ENCODE measurements at regions not wholly inside any gene's neighbourhood (a gene's known extent, or its start where the extent isn't known, plus 50 kb on each side); places are given as distances from the start of the nearest gene placed in this dataset.
"Not testable (repeated sequence)": the region's sequence is repeated elsewhere in the genome, so short reads cannot be mapped to it uniquely, and the experiment has no call there.

DNA sequence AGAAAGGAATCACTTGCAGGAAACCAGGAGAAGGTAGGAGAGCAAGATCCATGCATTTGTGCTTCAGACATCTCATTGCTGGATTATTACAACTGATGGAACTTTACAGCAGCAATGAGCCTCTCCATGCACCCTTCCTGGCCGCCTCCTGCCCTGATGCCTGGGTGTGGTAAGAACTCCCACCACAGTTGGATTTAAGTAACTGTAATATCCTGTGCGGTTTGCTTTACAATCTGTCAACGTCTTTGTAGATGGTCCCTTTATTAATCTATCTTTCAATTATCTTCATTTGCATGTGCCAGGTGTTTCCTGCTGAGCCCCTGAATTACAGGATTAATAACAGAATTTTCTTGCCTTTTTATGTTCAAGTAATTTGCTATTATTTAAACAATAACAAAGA, 1300.5 kb upstream of the TMEM132C start:
- TF ChIP-seq, protein P1, sequence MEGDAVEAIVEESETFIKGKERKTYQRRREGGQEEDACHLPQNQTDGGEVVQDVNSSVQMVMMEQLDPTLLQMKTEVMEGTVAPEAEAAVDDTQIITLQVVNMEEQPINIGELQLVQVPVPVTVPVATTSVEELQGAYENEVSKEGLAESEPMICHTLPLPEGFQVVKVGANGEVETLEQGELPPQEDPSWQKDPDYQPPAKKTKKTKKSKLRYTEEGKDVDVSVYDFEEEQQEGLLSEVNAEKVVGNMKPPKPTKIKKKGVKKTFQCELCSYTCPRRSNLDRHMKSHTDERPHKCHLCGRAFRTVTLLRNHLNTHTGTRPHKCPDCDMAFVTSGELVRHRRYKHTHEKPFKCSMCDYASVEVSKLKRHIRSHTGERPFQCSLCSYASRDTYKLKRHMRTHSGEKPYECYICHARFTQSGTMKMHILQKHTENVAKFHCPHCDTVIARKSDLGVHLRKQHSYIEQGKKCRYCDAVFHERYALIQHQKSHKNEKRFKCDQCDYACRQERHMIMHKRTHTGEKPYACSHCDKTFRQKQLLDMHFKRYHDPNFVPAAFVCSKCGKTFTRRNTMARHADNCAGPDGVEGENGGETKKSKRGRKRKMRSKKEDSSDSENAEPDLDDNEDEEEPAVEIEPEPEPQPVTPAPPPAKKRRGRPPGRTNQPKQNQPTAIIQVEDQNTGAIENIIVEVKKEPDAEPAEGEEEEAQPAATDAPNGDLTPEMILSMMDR (IDR thresholded peaks at IDR 0.05; ENCODE audit: control insufficient read depth, insufficient read depth, low read depth, low read length, missing control alignments): no peak
- H3K4me3 ChIP-seq (ENCODE audit: control insufficient read depth, low read depth, low read length): no peak overlapping the region
- DNase-seq (ENCODE audit: low read depth): no peak

DNA sequence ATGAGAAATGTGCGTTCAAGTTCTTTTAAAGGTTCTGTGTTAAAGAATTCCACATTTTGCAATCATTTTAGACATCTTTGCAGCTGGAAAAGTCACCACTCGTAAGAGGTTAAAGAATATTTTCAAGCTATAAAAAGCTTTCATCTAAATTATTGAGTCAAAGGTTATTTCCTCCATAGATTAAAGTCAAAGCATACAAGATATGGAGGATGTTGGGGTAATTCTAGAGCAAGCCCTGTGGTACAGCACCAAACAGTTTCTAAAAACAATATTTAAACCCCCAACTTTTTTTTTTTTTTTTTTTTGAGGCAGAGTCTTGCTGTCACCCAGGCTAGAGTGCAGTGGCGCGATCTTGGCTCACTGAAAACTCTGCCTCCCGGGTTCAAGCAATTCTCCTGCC, 1299.8 kb upstream of the TMEM132C start:
- no peak for DNase-seq (ENCODE audit: low read depth)
- H3K4me3 ChIP-seq (ENCODE audit: control insufficient read depth, low read depth, low read length): no peak overlapping the region
- TF ChIP-seq, protein P1 (IDR thresholded peaks at IDR 0.05; ENCODE audit: control insufficient read depth, insufficient read depth, low read depth, low read length, missing control alignments): no peak

DNA sequence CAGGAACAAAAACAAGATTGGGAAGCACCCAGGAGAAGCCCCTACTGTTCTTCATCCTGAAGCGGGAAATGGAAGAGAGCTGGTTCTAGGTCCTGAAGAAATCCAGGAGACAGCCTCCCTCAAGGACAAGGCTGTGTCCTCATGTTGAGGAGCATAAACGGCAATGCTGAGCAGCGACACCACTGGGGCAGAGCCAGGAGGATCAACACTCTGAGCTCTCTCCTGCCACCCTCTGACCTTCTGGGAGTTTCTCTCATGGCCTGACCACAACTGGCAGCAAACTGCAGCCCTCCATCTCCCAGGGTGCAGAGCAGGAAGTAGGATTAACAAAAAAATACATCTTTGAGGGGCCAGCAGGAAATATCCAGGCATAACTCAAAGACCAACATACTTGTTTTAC, 1292.2 kb upstream of the TMEM132C start:
- TF ChIP-seq, protein P1 (IDR thresholded peaks at IDR 0.05; ENCODE audit: control insufficient read depth, insufficient read depth, low read depth, low read length, missing control alignments): no peak

DNA sequence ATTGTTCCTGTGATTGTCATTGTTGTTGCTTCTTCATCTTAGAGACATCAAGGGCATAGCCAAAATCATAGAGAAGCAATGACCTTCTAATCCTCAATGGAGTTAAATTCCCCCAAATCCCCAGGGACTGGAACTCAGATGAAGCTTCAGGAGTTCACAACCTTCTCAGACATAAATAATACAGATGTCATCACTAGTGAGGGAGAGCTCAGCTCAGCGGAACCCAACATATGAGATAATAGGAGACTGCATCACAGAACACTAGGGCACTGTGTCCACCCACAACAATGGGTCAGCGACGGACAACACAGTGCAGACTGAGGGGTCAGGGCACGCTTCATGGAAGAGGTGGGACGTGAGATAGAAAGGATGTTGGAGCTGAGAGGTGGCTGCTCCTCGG, 1290.4 kb upstream of the TMEM132C start:
- TF ChIP-seq, protein P1 (IDR thresholded peaks at IDR 0.05; ENCODE audit: control insufficient read depth, insufficient read depth, low read depth, low read length, missing control alignments): no peak
- no peak for DNase-seq (ENCODE audit: low read depth)
- H3K4me3 ChIP-seq (ENCODE audit: control insufficient read depth, low read depth, low read length): no peak overlapping the region

More for the DNA sequence above, 1292.2 kb upstream of the TMEM132C start:
- no peak overlapping the region for H3K4me3 ChIP-seq (ENCODE audit: control insufficient read depth, low read depth, low read length)
- no peak for DNase-seq (ENCODE audit: low read depth)

DNA sequence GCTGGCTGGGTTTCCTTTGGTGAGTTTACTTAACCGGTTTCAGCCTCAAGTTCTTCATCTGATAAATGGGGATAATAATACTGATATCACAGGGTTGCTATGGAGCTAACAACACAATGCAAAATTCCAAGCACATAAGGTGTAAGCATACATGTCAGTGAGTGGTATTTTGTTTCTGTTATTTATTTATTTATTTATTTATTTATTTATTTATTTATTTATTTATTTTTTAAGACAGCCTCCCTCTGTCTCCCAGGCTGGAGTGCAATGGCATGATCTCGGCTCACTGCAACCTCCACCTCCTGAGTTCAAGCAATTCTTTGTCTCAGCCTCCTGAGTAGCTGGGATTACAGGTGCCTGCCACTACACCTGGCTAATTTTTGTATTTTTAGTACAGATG, 1287.4 kb upstream of the TMEM132C start:
- H3K4me3 ChIP-seq (ENCODE audit: control insufficient read depth, low read depth, low read length); DNase-seq (ENCODE audit: low read depth): not testable (repeated sequence)

DNA sequence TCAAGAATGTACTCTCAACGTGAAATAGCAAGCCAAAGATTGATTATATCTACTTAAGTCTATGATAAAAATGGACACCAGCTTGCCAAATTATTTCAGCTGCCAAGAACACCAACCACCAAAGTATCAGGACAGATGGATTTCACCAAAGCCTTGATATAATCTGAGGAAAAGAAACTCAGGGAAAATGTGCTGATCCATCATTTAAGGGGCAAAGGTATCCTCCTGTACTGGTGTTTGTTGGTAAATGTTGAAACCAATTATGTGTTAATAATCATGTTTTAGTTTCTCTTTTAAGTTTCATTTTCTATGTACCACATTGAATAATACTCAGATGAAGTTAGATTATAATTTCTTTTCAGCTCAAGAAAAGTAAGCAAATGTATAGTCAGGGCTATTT, 1284.3 kb upstream of the TMEM132C start:
- TF ChIP-seq, protein P1 (IDR thresholded peaks at IDR 0.05; ENCODE audit: control insufficient read depth, insufficient read depth, low read depth, low read length, missing control alignments): no peak
- DNase-seq (ENCODE audit: low read depth): no peak

DNA sequence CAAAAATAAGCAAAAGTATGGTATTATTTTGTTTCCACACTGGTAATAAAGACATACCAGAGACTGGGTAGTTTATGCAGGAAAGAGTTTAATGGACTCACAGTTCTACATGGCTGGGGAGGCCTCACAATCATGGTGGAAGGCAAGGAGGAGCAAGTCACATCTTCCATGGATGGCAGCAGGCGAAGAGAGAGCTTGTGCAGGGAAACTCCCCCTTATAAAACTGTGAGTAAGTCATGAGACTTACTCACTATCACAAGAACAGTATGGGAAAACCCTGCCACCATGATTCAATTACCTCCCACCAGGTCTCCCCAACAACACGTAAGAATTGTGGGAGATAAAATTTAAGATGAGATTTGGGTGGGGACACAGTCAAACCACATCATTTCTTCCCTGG, 1283.2 kb upstream of the TMEM132C start:
- H3K4me3 ChIP-seq (ENCODE audit: control insufficient read depth, low read depth, low read length); DNase-seq (ENCODE audit: low read depth): not testable (repeated sequence)

More for the DNA sequence above, 1284.3 kb upstream of the TMEM132C start:
- H3K4me3 ChIP-seq (ENCODE audit: control insufficient read depth, low read depth, low read length): no peak overlapping the region

DNA sequence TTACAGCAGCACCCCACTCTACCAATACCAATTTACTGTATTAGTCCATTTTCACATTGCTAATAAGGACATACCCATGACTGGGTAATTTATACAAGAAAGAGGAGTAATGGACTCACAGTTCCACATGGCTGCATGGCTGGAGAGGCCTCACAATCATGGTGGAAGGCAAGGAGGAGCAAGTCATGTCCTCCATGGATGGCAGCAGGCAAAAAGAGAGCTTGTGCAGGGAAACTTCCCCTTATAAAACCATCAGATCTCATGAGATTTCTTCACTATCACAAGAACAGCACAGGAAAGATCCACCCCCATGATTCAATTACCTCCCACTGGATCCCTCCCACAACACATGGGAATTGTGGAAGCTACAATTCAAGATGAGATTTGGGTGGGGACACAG, 1281.3 kb upstream of the TMEM132C start:
- DNase-seq (ENCODE audit: low read depth); H3K4me3 ChIP-seq (ENCODE audit: control insufficient read depth, low read depth, low read length): not testable (repeated sequence)
